Limb (tissue), 2 donors: ENCODE measurements at regions not wholly inside any gene's neighbourhood (a gene's known extent, or its start where the extent isn't known, plus 50 kb on each side); places are given as distances from the start of the nearest gene placed in this dataset.

Experiments used
- DNase-seq, 2 donors: peaks; one replicate each; pipeline ENCODE4 v3.0.0-alpha.2; 2016; ENCODE audit errors: extremely low spot score in 2 of 2

DNA sequence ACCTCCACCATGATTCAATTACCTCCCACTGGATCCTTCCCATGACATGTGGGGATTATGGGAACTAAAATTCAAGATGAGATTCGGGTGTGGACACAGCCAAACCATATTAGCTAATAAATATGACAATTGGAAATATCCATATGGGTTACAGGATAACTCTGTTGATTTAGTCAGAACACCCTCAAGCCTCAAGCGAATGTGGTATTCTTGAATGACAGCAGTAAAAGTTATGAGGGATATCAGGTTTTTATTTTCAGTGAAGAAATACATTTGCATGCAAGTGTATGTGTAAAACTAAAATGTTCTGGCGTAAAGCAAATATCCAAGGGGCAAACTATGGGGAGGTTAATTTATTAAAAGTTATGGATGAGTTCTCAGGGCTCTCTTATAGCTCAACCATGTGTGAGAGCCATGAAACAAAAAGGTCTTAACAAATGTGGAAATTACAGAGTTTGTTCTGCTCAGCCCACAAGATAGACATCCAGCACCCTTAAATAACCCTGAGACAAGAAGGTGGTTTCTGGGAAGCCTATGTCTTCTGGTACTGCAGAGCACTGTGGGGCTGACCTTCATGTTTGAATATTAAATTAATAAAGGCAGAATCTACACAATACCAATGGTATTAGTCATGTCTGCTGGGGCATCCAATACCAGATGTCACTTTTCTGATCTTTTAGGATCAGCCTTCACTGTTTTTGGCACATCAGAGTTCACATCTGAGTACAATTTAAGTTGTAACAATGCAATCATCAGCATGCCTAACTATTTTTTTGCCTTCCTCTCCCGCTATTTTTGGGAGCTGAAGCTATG lies 370.5 kb upstream of the RSPO3 start:
- DNase-seq = peak in 1 of 2 donors; percentile 39

DNA sequence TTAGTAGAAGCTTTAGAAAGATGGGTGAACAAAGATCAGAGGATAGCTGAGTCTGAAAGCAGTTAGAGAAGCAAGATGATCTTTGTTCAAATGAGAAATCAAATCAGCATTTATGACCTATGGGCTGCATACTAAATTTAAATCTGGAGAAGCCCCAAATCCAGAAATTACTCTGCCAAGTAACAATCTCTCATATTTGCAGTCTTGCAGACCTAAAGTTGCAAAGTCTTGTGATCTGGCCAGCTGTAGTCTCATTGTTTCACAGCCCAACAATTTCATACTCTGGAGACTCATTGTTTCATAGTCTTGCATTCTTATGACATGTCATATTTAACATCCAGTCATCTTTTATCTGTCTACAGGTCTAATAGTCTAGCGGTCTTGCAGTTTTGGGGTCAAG lies 364.9 kb upstream of the RSPO3 start:
- DNase-seq = peak in 1 of 2 donors; percentile 42

DNA sequence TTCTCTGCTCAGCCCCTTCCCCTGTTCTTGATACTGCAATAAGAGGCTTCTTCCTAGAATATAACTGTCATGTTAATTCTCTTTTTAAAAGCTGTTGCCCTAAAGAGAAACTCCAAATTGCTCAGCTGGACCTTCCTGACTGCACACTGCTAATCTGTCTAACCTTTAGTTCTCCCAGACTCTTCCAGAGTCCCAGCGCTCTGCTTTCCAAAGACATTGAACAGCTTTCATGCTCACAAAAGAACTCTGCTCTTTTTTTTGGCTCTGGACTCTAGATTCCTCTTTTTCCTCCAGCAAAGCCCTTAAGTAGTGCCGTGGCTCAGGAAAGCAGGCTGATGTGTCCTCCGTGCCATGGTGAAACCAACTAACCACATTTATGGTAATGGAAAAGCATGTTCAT lies 356.6 kb upstream of the RSPO3 start:
- no peak for DNase-seq

DNA sequence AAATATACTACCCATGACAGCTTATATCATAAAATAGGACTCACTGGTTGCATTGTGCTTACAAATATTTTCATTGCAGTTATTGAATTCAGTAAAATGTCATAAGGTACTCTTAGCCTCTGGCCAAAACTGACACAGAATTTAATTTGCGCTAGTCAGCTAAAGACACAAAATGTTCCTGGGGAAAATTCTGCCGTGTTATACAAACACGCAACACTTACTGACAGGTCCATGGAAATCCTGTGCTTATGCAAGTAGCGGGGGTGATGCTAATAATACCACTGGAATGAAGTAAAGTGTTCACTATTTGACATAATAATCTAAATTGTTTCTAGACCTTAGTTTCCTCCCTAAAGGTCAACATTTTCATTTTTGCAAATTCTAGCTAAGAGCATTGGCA lies 354.4 kb upstream of the RSPO3 start:
- no peak for DNase-seq

DNA sequence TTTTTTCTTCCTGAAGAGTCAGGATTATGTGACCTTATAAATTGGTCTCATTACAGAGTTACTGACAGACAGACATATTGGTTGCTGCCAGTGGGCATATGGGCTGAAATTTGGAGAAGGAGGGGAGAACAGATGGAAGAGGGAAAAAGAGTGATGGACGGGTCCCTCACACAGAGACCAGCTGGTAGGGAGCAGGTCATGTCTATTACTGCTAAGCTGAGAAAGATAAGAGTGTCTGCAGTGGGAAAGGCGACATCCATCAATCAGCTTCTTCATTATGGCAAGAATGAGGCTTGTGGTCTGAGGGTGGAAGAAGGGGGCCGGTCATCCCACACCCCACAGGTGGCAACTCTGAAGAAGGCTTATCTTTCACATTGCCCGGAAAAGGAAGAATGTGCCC lies 353.8 kb upstream of the RSPO3 start:
- no peak for DNase-seq

DNA sequence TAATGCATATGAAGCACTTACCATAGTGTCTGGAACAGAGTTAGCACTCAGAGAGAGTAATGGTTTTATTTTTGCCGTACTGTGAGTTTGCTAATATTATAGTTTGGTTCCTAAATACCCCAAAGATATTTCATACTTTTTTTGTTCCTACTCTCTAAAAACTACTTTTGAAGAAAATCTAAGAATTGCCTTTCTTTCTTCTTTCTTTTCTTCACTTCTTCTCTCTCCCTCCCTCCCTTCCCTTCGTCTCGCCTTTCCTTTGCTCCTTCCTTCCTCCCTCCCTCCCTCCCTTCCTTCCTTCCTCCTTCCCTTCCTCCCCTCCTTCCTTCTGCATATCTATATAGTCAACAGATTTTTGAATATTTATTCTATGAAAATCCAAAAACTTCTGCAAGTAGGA lies 351.7 kb upstream of the RSPO3 start:
- no peak for DNase-seq

DNA sequence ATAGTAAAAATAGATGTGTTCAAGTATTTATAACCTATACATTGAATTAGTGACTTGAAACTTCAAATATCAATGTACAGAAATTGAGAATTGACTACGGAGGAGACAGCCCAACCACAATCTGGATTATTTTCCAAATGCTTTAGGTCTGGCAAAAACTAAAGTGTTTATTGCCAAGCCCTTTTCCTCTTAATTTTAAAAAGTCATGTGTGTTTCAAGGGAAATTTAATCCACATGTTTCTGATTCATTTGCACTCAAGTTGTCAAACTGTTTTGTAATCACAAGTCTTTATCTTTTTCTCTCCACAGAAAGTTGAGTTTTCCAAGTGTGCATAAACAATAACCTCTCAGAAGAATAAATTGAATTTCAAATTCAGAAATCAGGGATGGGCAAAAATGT lies 350.8 kb upstream of the RSPO3 start:
- no peak for DNase-seq

DNA sequence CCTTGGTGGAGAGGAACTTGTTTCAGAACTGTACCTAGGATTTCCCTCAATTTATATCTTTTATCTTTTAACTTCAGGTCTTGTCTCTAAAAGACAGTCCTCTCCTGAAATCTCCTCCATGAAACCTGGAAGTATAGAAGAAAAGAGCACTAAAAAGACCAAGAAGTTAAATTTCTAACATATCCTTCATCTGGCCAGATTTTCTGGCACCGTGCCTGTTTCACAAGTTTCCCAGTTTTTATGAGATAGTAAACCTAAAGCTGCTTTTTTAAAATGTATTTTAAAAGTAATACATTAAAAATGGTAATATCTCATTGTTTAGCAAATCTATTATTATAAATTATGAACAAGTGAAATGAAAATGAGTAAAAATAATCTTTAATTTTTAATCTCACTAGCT lies 348.3 kb upstream of the RSPO3 start:
- DNase-seq = no peak

DNA sequence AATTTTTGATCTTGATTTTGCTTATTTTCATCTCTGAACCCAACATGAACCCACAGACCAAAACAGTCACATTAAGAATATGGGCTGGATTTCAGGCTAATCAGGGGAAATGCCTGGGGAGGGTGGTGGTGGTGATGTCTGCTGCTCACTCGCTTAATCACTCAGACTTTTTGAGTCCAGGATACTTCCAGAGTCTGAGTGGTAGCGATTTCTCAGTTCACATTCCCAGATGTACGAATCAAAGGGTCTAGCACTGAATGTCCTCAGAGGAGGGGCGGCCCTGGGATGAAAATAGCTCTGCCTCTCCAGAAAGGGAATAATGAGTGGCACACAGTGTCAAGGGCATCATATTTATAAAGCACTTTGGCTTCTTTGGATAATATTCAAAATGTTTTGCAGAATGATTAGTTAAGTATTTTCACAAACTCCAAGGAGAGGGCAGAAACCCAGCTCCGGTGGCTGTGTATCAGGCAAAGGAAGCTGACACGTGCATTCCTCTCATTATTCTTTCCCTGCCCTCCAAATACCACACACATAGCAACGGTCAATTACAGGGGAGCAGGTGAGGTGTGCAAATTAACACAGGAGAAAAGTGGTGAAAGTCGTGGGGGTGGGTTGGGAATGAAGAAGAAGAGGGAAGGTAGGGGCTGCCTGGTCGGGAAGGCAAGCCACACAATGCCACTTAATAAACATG lies 345.2 kb upstream of the RSPO3 start:
- no peak for DNase-seq

DNA sequence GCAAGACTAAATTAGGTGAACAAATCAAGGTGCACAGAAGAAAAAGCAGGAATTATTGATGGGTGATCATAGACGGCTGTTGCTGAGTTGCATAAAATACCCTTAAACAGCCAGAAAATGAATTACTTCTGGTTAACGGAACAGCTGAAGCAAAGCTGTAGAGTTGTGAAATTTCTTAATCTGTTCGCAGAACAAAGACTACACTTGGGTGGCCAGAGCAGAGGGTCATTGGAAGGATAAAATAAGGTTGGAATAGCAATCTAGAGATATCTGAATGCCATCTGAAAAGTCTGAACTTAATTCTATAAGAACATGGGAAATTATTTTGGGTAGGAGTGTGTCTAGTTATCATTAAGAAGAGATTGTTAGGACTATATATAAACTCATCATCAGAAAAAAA lies 339.1 kb upstream of the RSPO3 start:
- no peak for DNase-seq

DNA sequence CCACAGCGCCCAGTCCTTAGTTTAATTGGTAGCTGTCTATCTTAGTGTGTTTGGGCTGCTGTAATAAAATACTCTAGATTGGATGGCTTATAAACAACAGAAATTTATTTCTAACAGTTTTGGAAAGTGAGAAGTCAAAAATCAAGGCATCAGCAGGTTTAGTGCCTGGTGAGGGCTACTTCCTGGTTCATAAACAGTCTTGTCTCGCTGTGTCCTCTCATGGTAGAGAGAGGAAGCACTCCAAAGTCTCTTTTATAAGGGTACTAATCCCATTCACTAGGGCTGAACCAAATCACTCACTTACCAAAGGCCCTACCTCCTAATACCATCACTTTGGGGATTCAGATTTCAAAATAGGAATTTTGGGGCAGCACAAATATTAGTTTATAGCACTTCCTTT lies 336.9 kb upstream of the RSPO3 start:
- no peak for DNase-seq

DNA sequence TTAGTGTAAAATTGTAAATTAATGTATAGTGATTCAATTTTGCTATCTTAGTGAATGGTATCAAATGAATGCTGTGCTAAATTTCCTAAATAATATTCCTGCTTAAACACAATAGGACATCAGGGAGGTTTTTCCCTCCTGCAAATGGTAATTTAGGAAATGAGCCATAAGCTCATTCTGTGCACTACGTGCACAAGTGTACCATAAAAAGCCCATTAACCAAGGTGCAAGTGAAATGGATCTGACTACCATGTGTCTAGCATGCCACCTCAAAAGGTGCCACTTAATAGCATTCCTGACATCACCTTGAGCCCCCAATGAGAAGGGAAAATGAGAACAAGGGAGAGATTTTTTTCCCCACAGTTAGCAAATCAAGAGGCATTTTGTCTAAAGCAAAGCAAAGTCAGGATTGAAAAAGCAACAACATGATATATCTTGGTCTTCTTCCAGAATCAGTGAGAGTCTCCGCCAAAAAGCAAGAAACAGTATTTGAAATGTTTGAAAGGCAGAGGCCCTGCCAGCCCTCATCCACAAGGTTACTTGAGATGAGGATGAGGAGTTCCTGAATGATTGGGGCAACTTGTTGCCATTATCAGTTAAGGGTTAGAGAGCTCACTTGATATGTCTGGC lies 334.2 kb upstream of the RSPO3 start:
- DNase-seq = peak in 1 of 2 donors; percentile 33

DNA sequence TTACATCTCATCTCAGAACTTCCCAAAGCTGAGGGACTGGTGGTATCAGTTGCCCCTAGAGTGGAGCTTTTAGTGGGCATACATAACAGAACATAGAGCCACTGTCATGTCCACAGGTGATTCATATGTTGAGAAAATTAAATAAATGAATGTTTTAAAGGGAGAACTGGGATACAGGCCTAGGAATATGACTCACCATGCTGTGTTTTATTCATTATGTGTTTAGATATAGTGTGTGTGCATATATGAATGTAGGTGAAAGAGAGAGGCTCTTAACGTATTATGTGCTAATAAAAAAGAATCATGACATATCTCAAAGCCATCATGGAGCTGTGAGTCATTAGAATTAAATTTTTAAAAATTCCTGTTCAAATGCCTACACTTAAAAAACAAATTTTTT lies 332.2 kb upstream of the RSPO3 start:
- no peak for DNase-seq

DNA sequence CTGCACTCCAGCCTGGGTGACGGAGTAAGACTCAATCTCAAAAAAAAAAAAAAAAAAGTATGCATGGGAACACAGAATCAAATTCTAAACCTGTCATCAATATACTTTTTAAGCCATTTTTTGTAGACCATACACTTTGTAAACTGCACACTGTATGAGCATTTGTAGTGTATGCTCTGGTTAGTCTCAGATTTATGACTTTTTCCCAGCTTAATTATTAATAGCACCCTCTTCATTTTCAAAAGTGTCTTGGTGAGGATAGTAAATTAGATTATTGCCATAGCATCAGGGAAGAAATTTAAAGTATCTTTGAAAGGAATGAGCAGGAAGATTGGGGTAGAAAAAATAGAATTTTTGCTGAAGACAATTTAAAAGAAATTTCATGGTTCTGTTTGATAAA lies 330.8 kb upstream of the RSPO3 start:
- DNase-seq = no peak

DNA sequence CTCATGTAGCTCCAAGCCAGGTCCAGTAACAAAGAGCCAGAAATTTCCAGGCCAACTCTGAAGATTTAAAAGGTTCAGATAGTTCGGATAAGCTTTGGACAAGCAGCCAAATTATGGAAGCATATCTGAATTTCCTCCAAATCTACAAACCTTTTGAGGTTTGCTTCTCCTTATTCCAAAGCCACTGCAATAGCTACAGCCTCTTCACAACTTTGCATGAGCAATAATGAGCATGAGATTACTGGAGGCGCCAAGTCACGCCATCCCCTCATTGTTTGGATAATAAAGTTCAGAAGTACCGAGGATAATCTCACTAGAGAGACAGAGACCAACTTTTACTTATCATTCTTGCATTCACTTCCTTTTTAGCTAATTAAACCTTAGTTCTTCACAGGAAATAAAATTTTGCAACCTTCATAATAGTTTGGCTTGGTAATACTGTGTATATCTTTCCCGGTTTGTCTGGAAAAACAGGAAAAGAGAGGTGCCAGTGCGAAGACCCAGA lies 329.6 kb upstream of the RSPO3 start:
- DNase-seq = no peak

DNA sequence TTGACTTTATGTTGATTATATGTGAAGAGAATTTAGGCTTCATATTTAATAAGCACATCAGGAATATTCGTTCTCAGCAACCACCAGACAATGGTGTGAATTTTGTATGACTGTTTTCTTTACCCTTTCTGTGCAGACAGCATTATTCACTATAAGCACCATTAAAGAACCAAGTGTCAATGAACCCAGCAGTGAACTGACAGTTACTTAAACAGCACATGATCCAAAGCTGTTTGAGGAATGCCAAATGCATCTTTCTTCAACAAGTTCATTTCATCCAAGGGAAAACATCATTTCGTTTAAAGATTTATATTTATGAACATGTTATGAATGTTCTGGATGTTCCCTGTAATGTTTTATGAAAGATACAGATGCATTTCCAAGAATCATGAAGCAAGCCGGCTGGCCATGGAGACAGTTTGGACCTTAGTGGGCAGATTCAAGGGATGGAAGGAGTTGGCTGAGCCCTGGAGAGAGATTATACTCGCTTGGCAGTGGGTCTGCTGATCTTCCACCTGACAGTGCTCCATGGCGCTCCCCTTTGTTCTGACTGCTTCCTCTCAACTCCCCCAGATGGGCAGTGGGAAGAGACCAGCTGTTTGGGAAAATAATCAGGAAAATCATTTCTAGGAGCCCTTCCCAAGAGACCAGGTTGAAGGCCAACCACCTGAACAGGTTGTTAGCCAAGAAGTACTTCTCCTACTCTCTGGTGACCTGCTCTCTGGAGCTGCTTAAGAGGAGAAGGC lies 326.0 kb upstream of the RSPO3 start:
- no peak for DNase-seq

DNA sequence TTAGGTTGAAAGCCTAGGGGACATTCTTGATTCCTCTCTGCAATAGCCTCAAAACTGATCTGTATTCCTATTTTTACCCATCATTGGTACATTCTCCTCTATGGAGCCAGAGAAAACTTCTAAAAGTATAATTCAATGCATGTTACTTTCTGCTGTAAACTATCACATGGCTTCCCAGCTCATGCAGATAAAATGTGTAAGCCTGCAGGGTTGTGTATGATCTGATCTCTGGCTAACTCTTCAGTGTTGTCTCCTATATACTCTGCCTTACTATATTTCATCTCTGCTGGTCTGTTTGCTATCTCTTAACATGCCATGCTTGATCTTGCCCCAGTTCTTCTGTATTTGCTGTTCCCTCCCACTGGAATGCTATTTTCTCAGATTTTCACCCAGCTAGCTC lies 323.3 kb upstream of the RSPO3 start:
- DNase-seq = no peak

DNA sequence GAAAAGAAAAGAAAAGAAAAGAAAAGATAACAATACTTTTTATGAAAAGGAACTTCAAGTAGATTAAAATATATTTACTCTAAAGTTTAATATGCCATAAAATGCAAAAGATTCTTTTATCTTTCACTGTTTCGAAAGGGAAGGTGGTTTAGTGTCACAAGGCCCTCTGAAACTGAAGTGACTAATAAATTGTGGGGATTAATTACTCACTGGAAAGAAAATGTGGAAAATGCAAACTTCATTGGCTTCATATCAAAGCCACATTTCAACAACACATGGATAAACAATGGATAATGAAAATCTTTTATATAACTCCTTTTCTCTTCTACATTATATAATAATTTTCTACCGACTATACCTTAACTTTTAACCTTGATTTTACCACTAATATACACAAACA lies 320.5 kb upstream of the RSPO3 start:
- DNase-seq = no peak

DNA sequence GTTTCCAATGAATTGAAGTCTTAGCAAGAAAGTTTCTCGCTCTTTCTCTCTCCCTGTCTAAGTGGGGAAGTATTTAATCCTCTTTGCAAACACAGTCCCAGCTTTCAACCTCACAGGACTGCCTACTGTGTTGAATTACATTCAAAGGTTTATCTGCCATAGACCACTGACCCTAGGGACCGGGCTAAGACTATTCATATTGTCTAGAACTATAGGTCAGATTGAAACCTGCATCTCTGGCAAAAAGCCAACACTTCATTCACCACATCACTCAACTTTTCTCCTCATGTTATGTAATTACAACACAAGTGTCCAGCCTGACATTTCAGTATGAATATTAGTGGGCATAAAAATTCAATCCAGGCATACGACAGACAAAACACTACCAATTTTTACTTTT lies 314.7 kb upstream of the RSPO3 start:
- DNase-seq = no peak

DNA sequence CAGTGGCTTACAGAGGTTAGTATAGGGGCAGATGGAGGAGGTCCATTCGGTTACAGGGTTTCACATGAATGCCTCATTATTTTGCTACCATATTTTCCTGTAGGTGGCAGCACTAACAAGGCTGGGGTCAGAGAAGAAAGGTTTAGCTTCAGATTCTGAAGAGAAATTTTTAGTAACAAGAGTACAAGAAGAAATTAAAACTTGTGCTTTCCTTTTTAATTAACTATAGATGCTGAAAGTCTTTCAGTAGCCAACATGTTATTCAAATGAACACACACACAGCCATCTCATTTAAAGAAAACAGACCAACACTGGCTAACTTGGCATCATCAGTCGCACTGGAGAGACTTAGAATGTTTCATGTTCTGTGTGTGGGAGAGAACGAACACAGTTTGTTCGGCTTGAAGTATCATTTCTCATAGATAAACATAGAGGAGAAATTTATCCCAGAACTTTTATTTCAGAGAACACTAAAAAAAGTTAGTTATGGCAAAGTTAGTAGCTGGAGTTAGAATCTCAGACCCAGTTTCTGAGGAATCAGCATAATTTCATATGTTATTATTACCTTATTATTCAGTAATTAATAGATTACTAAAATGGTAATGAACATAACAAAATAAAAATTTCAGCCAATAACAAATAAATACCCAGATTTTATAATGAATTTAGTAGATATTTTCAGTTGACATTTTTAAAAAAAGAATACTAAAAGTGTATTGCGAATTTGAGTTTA lies 314.0 kb upstream of the RSPO3 start:
- DNase-seq = peak in 1 of 2 donors; percentile 47

DNA sequence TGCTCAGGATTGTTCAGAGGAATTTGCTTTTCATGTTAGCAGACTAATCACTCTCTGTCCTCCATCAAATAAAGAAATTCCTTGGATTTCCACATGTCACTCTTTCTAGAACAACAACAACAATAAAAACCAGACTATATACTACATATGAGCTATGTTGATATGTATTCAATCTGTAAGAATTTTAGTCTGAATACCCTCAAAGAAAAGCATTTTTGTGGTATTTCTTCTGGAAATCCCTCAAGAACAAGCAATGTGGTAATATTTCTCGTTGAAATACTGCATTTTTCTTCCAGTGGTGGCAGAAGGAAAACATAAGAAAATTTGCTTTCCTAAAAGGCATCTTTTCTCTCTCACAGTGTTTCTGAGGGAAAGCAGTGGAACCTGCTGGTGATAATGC lies 312.6 kb upstream of the RSPO3 start:
- no peak for DNase-seq
